ENCODE measurements at regions not wholly inside any gene's neighbourhood (a gene's known extent, or its start where the extent isn't known, plus 50 kb on each side); places are given as distances from the start of the nearest gene placed in this dataset.
"Not testable (repeated sequence)": the region's sequence is repeated elsewhere in the genome, so short reads cannot be mapped to it uniquely, and the experiment has no call there.

DNA sequence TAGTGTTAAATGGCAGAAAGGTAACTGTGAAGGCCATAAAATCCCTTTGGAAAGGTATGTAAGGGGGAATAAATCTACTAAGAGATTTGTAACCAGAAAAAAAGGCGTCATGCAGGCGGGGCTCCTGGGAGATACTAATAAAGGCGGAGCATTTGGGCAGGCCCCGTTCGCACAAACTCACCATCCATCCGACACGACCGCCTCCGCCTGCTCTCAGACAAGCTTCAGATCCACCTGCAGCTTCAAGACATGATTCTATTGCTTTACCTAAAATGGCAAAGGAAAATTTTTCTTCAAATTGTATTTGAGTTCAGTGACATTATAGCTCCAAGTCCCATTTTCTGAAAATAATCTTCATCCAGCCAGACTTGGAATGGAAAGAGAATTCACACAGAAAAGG, 162.9 kb upstream of the SPATA31A3 start:
- TF ChIP-seq, protein P1, sequence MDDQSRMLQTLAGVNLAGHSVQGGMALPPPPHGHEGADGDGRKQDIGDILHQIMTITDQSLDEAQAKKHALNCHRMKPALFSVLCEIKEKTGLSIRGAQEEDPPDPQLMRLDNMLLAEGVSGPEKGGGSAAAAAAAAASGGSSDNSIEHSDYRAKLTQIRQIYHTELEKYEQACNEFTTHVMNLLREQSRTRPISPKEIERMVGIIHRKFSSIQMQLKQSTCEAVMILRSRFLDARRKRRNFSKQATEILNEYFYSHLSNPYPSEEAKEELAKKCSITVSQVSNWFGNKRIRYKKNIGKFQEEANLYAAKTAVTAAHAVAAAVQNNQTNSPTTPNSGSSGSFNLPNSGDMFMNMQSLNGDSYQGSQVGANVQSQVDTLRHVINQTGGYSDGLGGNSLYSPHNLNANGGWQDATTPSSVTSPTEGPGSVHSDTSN (IDR thresholded peaks at IDR 0.05), result not testable (repeated sequence)
- not testable (repeated sequence) for TF ChIP-seq POLR2A (IDR thresholded peaks at IDR 0.05; ENCODE audit: low read length); JUN (IDR thresholded peaks at IDR 0.05); ZC3H11A (IDR thresholded peaks at IDR 0.05); ZNF302 (CRISPR knock-in tag; IDR thresholded peaks at IDR 0.05); RAD21 (conservative IDR thresholded peaks at IDR 0.05 in 1 of 2, IDR thresholded peaks at IDR 0.05 in 1 of 2); HDAC2 (IDR thresholded peaks at IDR 0.05); POLR2AphosphoS2 (conservative IDR thresholded peaks at IDR 0.05; ENCODE audit: low read length)
- TF ChIP-seq, protein P2, sequence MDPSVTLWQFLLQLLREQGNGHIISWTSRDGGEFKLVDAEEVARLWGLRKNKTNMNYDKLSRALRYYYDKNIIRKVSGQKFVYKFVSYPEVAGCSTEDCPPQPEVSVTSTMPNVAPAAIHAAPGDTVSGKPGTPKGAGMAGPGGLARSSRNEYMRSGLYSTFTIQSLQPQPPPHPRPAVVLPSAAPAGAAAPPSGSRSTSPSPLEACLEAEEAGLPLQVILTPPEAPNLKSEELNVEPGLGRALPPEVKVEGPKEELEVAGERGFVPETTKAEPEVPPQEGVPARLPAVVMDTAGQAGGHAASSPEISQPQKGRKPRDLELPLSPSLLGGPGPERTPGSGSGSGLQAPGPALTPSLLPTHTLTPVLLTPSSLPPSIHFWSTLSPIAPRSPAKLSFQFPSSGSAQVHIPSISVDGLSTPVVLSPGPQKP (IDR thresholded peaks at IDR 0.05; ENCODE audit: low read depth, low read length), result not testable (repeated sequence)
- TF ChIP-seq, protein P3, sequence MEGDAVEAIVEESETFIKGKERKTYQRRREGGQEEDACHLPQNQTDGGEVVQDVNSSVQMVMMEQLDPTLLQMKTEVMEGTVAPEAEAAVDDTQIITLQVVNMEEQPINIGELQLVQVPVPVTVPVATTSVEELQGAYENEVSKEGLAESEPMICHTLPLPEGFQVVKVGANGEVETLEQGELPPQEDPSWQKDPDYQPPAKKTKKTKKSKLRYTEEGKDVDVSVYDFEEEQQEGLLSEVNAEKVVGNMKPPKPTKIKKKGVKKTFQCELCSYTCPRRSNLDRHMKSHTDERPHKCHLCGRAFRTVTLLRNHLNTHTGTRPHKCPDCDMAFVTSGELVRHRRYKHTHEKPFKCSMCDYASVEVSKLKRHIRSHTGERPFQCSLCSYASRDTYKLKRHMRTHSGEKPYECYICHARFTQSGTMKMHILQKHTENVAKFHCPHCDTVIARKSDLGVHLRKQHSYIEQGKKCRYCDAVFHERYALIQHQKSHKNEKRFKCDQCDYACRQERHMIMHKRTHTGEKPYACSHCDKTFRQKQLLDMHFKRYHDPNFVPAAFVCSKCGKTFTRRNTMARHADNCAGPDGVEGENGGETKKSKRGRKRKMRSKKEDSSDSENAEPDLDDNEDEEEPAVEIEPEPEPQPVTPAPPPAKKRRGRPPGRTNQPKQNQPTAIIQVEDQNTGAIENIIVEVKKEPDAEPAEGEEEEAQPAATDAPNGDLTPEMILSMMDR (IDR thresholded peaks at IDR 0.05), result not testable (repeated sequence)
